ENCODE measurements at regions not wholly inside any gene's neighbourhood (a gene's known extent, or its start where the extent isn't known, plus 50 kb on each side); places are given as distances from the start of the nearest gene placed in this dataset.

- no peak for DNase-seq (ENCODE audit: low read depth)
Measured at GRCh38 chr2:225097035-225097434, 54.8 kb upstream of the DOCK10 start.
